GM13976 (cell line): ENCODE measurements at regions not wholly inside any gene's neighbourhood (a gene's known extent, or its start where the extent isn't known, plus 50 kb on each side); places are given as distances from the start of the nearest gene placed in this dataset.

Experiments
- DNase-seq: peaks from one replicate; pipeline ENCODE4 v3.0.0; 2012; ENCODE audit warnings: low spot score
- in situ Hi-C: fragments of 300-500 bp; cut with MboI; formaldehyde crosslinking; loops from one replicate; pipeline ENCODE4 v1.12.0; 2022; ENCODE audit warnings: low sequenced_read_pairs, mixed read lengths, inconsistent platforms; ENCODE audit not compliant: unreplicated experiment
- TF ChIP-seq, protein P1 (sequence below): IDR thresholded peaks from 2 replicates; pipeline ENCODE4 v1.5.1; 2012; ENCODE audit warnings: borderline replicate concordance, mild to moderate bottlenecking; ENCODE audit not compliant: insufficient read depth; ENCODE audit errors: extremely low read depth, missing control alignments, control extremely low read depth

DNA sequence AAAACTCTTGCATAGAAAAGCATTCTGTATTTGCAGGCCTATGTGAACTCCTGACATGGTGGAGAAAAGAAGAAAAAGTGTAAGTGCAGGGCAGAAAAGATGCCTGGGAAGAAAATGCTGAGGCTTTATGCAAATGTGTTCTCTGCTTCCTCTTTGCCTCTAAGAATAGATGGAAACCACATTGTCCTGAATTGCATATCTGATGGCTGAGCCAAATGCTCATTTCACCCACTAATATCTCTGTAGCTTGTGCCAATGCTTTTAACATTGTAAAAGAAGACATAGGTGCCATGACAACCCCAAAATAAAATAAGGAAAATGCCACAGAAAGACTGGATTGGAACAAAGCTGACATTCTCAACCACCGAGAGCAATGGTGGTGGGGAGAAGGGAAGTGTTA lies 307.4 kb downstream of the GRIA2 start:
- TF ChIP-seq, protein P1, sequence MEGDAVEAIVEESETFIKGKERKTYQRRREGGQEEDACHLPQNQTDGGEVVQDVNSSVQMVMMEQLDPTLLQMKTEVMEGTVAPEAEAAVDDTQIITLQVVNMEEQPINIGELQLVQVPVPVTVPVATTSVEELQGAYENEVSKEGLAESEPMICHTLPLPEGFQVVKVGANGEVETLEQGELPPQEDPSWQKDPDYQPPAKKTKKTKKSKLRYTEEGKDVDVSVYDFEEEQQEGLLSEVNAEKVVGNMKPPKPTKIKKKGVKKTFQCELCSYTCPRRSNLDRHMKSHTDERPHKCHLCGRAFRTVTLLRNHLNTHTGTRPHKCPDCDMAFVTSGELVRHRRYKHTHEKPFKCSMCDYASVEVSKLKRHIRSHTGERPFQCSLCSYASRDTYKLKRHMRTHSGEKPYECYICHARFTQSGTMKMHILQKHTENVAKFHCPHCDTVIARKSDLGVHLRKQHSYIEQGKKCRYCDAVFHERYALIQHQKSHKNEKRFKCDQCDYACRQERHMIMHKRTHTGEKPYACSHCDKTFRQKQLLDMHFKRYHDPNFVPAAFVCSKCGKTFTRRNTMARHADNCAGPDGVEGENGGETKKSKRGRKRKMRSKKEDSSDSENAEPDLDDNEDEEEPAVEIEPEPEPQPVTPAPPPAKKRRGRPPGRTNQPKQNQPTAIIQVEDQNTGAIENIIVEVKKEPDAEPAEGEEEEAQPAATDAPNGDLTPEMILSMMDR = no peak
- in situ Hi-C loops = no loop called here
- DNase-seq = no peak

DNA sequence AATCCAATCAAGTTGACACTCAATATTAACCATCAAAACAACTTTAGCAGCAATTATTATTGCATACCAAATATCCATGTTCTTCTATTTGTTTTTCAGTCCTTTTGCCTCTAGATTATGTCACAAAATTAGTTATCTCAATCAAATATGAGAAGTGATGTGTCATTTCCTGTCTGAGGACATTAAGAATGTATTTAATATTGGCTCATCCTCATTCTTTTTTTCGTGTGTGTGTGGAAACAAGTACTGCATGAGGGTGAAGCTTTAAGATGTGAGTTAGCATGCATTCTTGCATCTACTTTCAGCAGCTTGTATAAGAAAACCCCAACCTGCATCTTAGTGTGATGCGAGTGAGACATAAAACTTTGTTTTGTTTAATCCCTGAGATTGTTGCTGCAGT lies 301.4 kb downstream of the GRIA2 start:
- in situ Hi-C loops = no loop called here
- TF ChIP-seq, protein P1 = no peak
- no peak for DNase-seq

DNA sequence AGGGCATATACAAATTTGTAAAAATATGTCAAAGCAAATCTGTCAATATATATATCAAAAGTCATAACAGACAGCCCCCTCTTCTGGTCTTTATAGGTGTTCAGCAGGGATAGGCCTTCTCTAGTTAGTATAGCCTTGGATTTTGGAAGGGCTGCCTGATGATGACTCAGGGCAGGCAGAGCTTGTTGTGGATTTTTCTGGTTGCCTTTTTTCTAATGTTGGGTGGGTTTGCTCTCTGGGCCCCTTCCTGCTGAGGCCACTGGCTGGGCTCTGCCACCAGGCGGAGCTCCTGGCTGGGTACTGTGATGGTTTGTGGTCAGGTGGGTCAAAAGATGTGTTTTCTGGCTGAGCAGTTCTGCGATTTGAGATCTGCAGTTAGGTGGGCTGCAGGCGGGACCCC lies 294.2 kb downstream of the GRIA2 start:
- DNase-seq = no peak
- in situ Hi-C loops = no loop called here
- TF ChIP-seq, protein P1 = no peak

DNA sequence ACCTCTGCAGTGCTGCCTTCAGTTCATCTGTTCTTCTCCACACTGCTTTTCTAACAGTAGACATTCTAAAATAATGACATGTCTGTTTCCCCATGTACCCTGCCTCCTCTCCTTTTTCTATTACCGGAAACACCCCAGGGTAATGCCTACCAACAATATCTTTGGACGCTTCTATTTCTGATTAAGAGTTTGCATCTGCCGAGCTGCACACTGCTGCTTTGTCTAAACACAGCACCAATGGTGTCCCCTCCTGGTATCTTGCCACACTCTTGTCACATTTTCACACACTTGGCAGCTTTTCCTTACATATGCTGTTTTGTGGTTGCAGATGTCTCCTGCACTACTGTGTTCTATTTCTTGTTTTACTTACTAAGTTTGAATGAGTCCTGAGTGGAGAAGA lies 288.8 kb downstream of the GRIA2 start:
- in situ Hi-C loops = no loop called here
- TF ChIP-seq, protein P1 = no peak
- no peak for DNase-seq

DNA sequence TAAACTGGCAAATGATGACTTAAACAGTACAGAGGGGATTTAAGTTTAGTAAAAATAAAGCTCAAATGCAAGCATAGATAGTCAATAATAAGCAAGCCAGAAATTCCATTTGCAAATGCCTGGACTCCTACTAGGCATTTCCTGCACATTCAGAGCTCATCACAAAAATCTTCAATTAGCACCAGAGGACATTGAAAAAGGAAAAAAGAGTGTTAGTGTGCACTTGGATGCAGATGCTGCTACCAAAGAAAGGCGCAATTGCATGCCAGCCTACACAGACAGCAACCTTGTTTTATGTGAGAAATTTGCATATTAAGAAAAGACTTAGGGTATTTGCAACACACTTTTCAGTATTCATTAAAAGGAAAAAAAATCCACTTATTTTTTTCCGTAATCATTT lies 282.1 kb downstream of the GRIA2 start:
- TF ChIP-seq, protein P1 = no peak
- DNase-seq = no peak
- in situ Hi-C loops = no loop called here

DNA sequence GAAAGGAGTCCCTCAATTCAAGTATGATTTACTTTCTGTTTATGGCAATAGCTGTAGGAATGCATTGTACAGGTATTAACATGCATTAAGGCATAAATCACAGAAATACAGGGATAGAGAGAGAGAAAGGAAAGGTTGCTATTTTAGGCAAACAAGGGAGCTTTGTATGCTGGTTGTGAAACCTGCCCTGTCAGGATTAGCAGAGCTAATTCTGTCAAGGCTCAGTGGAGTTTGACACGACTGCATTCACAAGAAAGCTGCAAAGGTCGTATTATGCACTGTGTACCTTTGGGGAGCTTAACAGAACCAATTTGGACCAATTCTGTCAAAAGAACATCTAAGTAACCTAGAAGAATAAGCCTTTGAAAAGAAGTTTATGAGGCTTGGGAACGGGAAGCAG lies 239.3 kb downstream of the GRIA2 start:
- in situ Hi-C loops = no loop called here
- DNase-seq = no peak
- TF ChIP-seq, protein P1 = no peak

DNA sequence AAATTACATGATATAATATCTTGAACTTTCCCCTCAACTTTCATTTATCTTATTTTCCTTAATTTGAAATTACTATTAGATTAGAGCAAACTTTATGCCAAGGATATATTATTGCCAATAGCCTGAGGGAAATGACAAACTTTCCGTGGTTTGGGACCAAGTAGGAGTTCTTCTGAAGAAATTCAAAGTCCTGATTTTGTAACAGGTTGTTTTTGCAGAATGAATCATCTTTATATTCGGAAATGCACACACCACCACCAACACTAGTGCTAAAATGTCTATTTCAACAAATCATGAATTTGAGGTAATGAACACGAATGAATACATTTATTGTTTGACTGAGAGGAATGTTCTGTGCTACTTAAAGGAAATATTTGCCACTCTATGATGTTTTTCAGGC lies 226.7 kb downstream of the GRIA2 start:
- TF ChIP-seq, protein P1 = no peak
- in situ Hi-C loops = no loop called here
- no peak for DNase-seq
